22Rv1 (cell line): ENCODE measurements at regions not wholly inside any gene's neighbourhood (a gene's known extent, or its start where the extent isn't known, plus 50 kb on each side); places are given as distances from the start of the nearest gene placed in this dataset.

Experiments
- CTCF ChIP-seq: fragments of 450-650 bp; IDR thresholded peaks from 2 replicates; pipeline ENCODE4 v1.5.1; 2017; ENCODE audit warnings: mild to moderate bottlenecking
- ZFX ChIP-seq: fragments of 450-650 bp; IDR thresholded peaks from 2 replicates; pipeline ENCODE4 v1.6.1; 2017; ENCODE audit warnings: antibody characterized with exemption, borderline replicate concordance

- TF ChIP-seq CTCF (no peak), ZFX (no peak)
Measured at GRCh38 chr2:121102941-121103340, 182.1 kb downstream of the TFCP2L1 start.
